Neural cell (in vitro differentiated cells): ENCODE measurements at regions not wholly inside any gene's neighbourhood (a gene's known extent, or its start where the extent isn't known, plus 50 kb on each side); places are given as distances from the start of the nearest gene placed in this dataset.

ENCODE experiments used
- CTCF ChIP-seq: fragments of 450-650 bp; IDR thresholded peaks from 2 replicates; pipeline ENCODE4 v1.5.1; 2014; ENCODE audit warnings: antibody characterized with exemption, mild to moderate bottlenecking, moderate library complexity; ENCODE audit not compliant: poor library complexity, severe bottlenecking
- EP300 ChIP-seq: fragments of 450-650 bp; conservative IDR thresholded peaks from 2 replicates; pipeline ENCODE4 v1.6.1; 2014; ENCODE audit warnings: antibody characterized with exemption, mild to moderate bottlenecking, moderate library complexity; ENCODE audit not compliant: poor library complexity, severe bottlenecking
- EZH2 ChIP-seq: fragments of 200-600, 300-800 bp; shearing (Covaris generic), sonication (generic); IDR thresholded peaks from 2 replicates; pipeline ENCODE4 v1.6.1; 2014; ENCODE audit warnings: antibody characterized with exemption, low read length, borderline replicate concordance, mild to moderate bottlenecking; ENCODE audit not compliant: insufficient read depth, poor library complexity, severe bottlenecking
- POLR2AphosphoS5 ChIP-seq: IDR thresholded peaks from 2 replicates; pipeline ENCODE4 v1.6.1; 2012
- RAD21 ChIP-seq: fragments of 450-650 bp; conservative IDR thresholded peaks from 2 replicates; pipeline ENCODE4 v1.6.1; 2014; ENCODE audit warnings: antibody characterized with exemption, mild to moderate bottlenecking, moderate library complexity
- REST ChIP-seq: IDR thresholded peaks from 2 replicates; pipeline ENCODE4 v1.6.1; 2012; ENCODE audit warnings: borderline replicate concordance
- SMC3 ChIP-seq: fragments of 450-650 bp; conservative IDR thresholded peaks from 2 replicates; pipeline ENCODE4 v1.6.1; 2014; ENCODE audit warnings: antibody characterized with exemption, mild to moderate bottlenecking, moderate library complexity; ENCODE audit not compliant: poor library complexity
- TAF1 ChIP-seq: IDR thresholded peaks from 2 replicates; pipeline ENCODE4 v1.6.1; 2012; ENCODE audit warnings: low read depth

GRCh38 chr6:145141572-145141971 is 593.7 kb downstream of the EPM2A start:
- TF ChIP-seq TAF1 (no peak), POLR2AphosphoS5 (no peak), EP300 (no peak), CTCF (no peak), REST (no peak), EZH2 (no peak), SMC3 (no peak), RAD21 (no peak)
